Lung (tissue), 11 donors: ENCODE measurements at regions not wholly inside any gene's neighbourhood (a gene's known extent, or its start where the extent isn't known, plus 50 kb on each side); places are given as distances from the start of the nearest gene placed in this dataset.
"Not testable (repeated sequence)": the region's sequence is repeated elsewhere in the genome, so short reads cannot be mapped to it uniquely, and the experiment has no call there.

Experiments used
- ATAC-seq: fragments of 200-7000 bp; cut with Tn5 transposase; one replicate; pipeline ENCODE4 v1.9.1; 2020; ENCODE audit warnings: moderate number of reproducible peaks; ENCODE audit not compliant: insufficient read depth, low FRiP score
- DNase-seq, 3 donors: peaks; one replicate each; pipeline ENCODE4 v3.0.0-alpha.2; 2013 to 2017
- H3K27ac ChIP-seq, 2 donors: one replicate each; pipeline ENCODE4 v1.5.1; 2013; ENCODE audit warnings: mild to moderate bottlenecking in 2 of 2, moderate library complexity in 2 of 2, control low read depth in 1 of 2, inconsistent platforms in 1 of 2, low read depth in 1 of 2, low read length in 1 of 2
- H3K27me3 ChIP-seq, 3 donors: one replicate each; pipeline ENCODE4 v1.5.1; 2013; ENCODE audit warnings: low read length in 2 of 3; ENCODE audit not compliant: control insufficient read depth in 3 of 3, insufficient read depth in 3 of 3
- H3K36me3 ChIP-seq, 4 donors: one replicate each; pipeline ENCODE4 v1.5.1; 2013; ENCODE audit warnings: low read length in 4 of 4, mild to moderate bottlenecking in 1 of 4, moderate library complexity in 1 of 4; ENCODE audit not compliant: control insufficient read depth in 4 of 4, insufficient read depth in 4 of 4
- H3K4me1 ChIP-seq, 5 donors: one replicate each; pipeline ENCODE4 v1.5.1; 2013; ENCODE audit warnings: low read length in 5 of 5, mild to moderate bottlenecking in 2 of 5, moderate library complexity in 1 of 5; ENCODE audit not compliant: control insufficient read depth in 5 of 5, insufficient read depth in 5 of 5
- H3K4me3 ChIP-seq: one replicate; pipeline ENCODE4 v1.5.1; 2013; ENCODE audit warnings: mild to moderate bottlenecking, control low read depth, moderate library complexity
- H3K9ac ChIP-seq, 2 donors: one replicate each; pipeline ENCODE4 v1.5.1; 2013; ENCODE audit warnings: low read length in 2 of 2, control low read depth in 1 of 2; ENCODE audit not compliant: insufficient read depth in 1 of 2
- H3K9me3 ChIP-seq, 4 donors: one replicate each; pipeline ENCODE4 v1.5.1; 2013; ENCODE audit warnings: low read length in 3 of 4, mild to moderate bottlenecking in 1 of 4, moderate library complexity in 1 of 4; ENCODE audit not compliant: control insufficient read depth in 4 of 4, insufficient read depth in 3 of 4
- CTCF ChIP-seq: IDR thresholded peaks from 2 replicates; pipeline ENCODE4 v1.5.1; 2012; ENCODE audit warnings: mild to moderate bottlenecking; ENCODE audit errors: control extremely low read depth, extremely low read depth
- WGBS, 2 donors: extraction: QIAGEN DNeasy Blood & Tissue Kit; methylation state at CpG; one replicate each; pipeline ENCODE4 v1.1.7; 2013; 5-methylcytosine and 5-hydroxymethylcytosine counted together
- donor health status: control.
- donor health status: control.
- donor health status: Bipolar disorder and iron deficiency.
- donor health status: healthy.
- donor health status: DM: yes; HTN: yes; CAD: no.

- Histone ChIP-seq H3K36me3 (no peaks in the 10 kb centered on the region), H3K4me1 (no peaks in the 10 kb centered on the region), H3K27me3 (peaks cover 0 to 14% (median 0%) of the 10 kb centered on the region in 3 donors), H3K9me3 (peaks cover 0 to 4% (median 0%) of the 10 kb centered on the region in 4 donors), H3K27ac (no peak overlapping the region), H3K9ac (no peak overlapping the region), H3K4me3 (no peak overlapping the region)
- DNase-seq (no peak), ATAC-seq (no peak)
- WGBS, 2 donors, result 54 to 79% methylated on average over 3 of the region's 3 CpGs
- TF ChIP-seq CTCF, result no peak
Observed at GRCh38 chr16:17743158-17743557, 272.4 kb upstream of the XYLT1 start.

GRCh38 chr16:17735099-17735498 is 264.3 kb upstream of the XYLT1 start:
- not testable (repeated sequence) for DNase-seq, H3K36me3 ChIP-seq, H3K27me3 ChIP-seq, ATAC-seq, H3K4me3 ChIP-seq, H3K9me3 ChIP-seq, H3K9ac ChIP-seq, H3K4me1 ChIP-seq, H3K27ac ChIP-seq
- WGBS, 2 donors, result 73 to 89% methylated on average over 3 of the region's 3 CpGs

GRCh38 chr16:17729820-17730219 is 259.1 kb upstream of the XYLT1 start:
- Histone ChIP-seq H3K27ac (no peak overlapping the region), H3K27me3 (no peaks in the 10 kb centered on the region), H3K9ac (no peak overlapping the region), H3K9me3 (peaks cover 0 to 6% (median 0%) of the 10 kb centered on the region in 4 donors), H3K4me3 (no peak overlapping the region), H3K4me1 (no peaks in the 10 kb centered on the region), H3K36me3 (no peaks in the 10 kb centered on the region)
- no peak for ATAC-seq
- DNase-seq, result no peak
- WGBS, 2 donors, result 84 to 90% methylated on average over 3 of the region's 3 CpGs
- TF ChIP-seq CTCF, result no peak

DNA sequence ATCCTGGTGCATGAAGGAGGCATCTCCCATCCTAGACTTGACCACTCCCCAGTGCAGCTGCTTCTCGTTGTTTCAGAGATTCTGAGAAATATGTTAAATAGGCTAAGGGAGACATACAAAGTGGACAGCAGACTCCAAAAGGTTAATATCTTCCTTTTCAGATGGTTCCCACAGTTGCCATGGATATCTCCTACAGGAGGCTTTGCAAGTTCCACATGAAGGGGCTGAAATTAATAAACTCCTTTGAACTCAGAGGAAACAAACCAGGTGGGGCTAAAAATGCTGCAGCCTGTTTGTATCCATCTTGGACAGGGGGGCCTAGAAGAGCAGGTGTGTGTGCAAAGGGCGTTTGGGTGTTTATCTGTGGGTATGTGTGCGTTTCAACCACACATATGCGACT is 257.4 kb upstream of the XYLT1 start:
- H3K4me1 ChIP-seq, result peaks cover 0 to 6% (median 0%) of the 10 kb centered on the region in 5 donors
- no peak for TF ChIP-seq CTCF
- no peak overlapping the region for H3K4me3 ChIP-seq
- ATAC-seq, result no peak
- H3K36me3 ChIP-seq, result no peaks in the 10 kb centered on the region
- no peak overlapping the region for H3K9ac ChIP-seq
- H3K27ac ChIP-seq, result no peak overlapping the region
- WGBS, 2 donors, result 69 to 81% methylated on average over 4 of the region's 4 CpGs
- peaks cover 0 to 3% (median 0%) of the 10 kb centered on the region in 4 donors for H3K9me3 ChIP-seq
- H3K27me3 ChIP-seq, result no peaks in the 10 kb centered on the region
- no peak for DNase-seq
